AG08395 (cell line): ENCODE measurements at regions not wholly inside any gene's neighbourhood (a gene's known extent, or its start where the extent isn't known, plus 50 kb on each side); places are given as distances from the start of the nearest gene placed in this dataset.

Experiments used
- DNase-seq: peaks from one replicate; pipeline ENCODE4 v3.0.0; 2012; ENCODE audit warnings: mixed read lengths, low spot score

DNA sequence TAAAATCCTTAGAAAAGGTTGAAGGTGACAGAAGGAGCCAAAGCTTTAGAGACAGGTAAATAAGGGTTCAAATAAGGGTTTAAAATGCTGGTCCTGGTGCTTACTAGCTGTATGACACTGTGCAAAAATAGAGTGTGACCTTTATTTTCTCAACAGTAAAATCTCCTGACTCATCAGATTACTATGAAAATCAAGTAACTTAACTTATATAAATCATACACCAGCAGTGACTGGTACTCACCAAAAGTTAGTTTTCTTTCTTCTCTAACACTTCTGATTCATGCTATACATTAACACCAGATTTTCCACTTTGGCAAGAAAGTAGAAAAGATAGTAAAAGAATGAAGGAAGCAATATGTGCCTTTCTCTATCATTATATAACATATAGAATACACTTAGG, 205.9 kb upstream of the GBE1 start:
- DNase-seq = no peak

- DNase-seq = no peak
These were observed 204.3 kb upstream of the GBE1 start for GRCh38 chr3:81965696-81966095.

DNA sequence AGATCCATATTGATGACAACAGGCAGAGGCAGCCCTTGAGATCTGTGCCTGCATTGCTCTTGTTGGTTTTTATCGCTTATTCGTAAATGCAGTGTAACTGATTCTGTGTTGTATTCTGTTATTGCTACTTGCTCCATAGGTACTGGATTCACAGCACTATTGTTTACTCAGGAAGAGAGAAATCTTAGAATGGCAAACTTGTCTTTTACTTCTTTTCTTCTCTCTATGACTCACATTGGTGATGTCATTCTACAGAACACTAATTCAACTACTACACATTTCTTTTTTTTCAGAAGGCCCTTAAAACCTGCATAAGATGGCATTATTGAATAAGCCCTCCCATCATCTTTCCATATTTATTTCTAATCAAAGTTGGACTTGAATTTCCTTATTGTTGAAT, 201.0 kb upstream of the GBE1 start:
- no peak for DNase-seq

GRCh38 chr3:81958972-81959640, 197.7 kb upstream of the GBE1 start:
- no peak for DNase-seq

GRCh38 chr3:81955878-81956277, 194.4 kb upstream of the GBE1 start:
- no peak for DNase-seq

- DNase-seq = no peak
These were observed 191.7 kb upstream of the GBE1 start for GRCh38 chr3:81953111-81953510.

DNA sequence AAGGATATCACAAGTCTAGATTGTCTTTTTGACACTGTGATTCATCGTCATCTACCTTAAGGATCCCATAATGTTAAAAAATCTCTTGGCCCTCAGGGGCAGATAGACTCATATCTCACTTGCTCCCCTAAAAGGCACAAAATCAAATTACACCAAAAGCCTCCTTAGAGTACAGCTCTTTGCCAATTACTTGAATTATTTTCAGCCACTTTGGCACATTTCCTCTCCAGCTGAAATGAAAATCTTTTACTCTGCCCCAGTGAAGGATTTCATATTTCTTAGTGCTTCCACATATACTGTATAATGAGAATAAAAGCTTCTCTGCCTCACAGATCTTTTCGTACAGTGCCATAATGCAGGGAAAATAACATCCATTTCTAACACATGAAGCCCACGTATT, 190.7 kb upstream of the GBE1 start:
- no peak for DNase-seq

GRCh38 chr3:81951636-81952035, 190.2 kb upstream of the GBE1 start:
- DNase-seq = no peak

GRCh38 chr3:81951106-81951505, 189.7 kb upstream of the GBE1 start:
- DNase-seq = no peak

GRCh38 chr3:81947359-81947758, 185.9 kb upstream of the GBE1 start:
- DNase-seq = no peak

- DNase-seq = no peak
These were observed 177.2 kb upstream of the GBE1 start for GRCh38 chr3:81938681-81939080.

- DNase-seq = no peak
These were observed 175.4 kb upstream of the GBE1 start for GRCh38 chr3:81936817-81937216.

DNA sequence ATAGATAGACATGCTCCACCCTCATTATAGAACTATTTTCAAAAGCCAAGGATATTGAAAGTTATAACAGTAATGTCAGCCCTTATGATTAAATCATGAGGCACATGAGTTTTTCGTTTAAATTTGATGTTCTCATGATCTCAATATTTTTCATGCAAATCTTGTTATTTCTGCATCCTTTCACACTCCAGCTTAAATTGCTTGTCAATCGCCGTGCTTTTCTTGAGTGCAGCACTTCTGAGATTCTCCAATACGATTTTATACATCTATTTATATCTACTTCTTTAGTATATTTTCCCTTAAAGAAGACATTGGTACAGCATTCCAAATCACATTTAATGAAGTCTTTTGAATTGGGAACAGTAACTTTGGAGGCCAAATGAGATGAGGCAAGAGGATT, 171.2 kb upstream of the GBE1 start:
- DNase-seq = no peak

DNA sequence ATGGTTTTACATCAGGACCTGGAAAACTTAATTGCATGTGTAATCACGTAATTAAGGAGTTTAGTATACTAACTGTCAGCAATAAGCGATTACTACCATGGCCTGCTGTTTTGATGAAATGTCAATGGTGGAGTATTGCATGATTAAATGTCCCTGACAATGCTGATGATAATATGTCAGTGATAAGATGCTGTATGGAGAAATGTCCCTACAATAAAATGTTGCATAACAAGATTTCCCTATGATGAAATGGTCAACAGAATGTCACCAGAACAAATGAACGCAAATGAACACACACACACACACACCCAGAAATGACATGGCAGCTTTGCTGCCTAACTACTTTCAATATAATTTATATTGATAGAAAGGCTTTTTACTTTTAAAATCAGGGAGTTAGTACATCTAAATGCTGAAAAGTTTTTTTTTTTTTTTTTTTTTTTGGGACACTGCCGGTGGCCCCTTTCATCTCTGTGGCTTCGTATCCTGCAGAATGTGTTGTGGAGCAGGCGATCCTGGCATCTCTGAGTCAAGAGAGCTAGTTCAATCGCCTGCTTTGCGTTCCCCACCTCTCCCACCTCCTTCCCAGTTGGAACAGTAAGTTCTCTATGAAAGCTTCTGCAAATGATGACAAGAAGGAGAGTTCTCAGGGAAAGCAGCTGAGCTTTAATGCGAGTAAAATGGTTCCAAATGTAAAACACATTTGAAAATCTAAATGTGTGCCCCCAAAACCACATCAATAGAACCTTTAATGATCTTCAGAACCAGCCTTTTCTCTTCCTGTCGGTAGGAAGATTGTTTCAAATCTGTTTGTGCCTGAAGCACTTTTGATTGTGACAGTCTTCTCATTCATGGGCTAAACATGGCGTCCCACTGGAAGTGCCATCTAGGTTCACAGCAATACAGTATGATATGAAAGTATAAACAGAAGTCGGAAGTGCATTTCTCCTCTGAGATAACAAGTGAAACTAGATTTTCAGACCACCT, 170.1 kb upstream of the GBE1 start:
- no peak for DNase-seq

DNA sequence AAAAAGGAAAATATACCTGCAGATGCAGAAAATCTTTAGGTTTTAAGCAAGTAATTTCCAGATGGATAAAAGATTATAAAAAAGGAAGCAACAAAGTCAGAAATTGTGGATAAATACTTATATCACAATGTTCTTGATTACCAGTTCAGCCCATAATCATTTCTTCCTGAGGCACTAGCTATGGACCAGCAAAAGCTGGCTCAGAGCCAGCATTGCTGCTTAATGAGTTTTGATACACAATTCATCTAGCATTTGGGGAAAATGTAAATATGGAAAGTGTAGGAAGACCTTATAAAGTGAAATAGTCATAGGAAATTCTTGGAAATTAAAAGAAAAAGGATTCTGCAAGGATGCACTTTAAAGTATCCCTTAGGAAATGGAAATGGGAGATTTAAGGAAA, 168.3 kb upstream of the GBE1 start:
- DNase-seq = no peak

DNA sequence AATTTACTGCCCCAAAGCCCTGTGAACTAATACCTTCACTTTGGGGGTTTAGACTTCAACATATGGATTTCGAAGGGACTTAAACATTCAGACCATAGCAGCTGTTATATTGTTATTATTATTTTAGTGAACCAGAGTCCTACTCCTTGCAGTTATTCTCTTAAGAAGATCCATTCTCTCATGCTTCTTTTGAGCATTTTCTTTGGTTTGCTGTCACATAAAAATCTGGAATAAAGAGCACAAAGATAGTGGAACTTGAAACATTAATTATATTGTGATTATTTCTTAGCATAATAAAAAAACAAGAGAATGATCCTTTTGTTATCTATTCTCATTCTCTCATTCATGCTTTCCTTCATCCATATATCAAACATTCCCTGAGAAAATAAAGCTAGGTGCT, 166.4 kb upstream of the GBE1 start:
- no peak for DNase-seq

DNA sequence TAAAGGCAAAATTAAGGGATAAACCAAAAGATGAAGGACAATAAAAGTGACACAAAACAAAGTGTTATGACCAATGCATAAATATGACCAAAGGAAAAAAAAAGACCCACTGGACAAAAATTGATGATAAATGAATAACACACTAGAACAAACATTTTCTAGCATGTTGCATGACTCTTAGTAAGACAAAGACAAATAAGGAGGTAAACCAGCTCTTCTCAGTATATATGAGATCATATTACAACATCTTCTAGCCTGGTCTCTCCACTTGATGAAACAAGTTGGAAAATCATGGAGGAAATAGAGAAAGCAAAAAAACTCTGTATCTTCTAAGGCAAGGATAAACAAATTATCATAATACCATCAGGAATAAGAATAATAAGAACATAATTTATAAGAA, 163.9 kb upstream of the GBE1 start:
- DNase-seq = no peak

DNA sequence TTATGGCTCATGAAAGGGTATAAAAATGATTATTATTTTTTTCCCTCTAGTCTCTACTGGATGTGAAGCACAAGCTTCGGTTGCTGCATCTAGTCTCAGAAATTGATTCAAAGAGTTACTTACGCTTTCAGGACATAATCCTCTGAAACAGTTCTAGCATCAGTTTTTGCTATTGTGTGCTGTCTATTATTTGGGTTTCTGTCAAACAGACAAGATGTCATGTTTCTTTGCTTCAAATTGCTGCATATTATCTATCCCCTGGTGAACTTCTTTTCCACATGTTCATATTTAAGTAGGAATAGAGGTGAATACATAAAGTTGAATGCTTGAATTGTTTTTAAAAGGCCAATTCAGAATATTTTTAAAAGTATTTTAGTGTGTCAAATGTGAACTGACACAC, 161.6 kb upstream of the GBE1 start:
- DNase-seq = no peak

DNA sequence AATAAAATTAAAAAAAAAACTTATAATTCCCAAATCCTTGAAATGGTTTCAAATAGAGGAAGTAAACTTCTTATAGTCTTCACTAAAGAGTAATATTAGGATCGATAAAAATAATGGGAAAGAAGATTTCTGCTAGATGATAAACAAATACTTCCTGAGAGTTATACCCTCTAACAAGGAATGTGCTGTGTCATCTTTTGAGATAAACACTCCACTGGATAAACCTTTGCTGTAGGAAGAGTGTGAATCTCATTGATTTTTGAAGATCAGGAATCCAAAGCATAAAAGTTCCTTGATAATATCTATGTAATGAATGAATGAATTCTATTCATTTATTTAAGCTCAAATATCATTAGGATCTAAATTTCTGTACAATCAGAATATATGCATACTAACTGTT, 161.0 kb upstream of the GBE1 start:
- DNase-seq = no peak

GRCh38 chr3:81920816-81921215, 159.4 kb upstream of the GBE1 start:
- no peak for DNase-seq

- no peak for DNase-seq
These were observed 155.4 kb upstream of the GBE1 start for GRCh38 chr3:81916890-81917289.

- no peak for DNase-seq
These were observed 152.6 kb upstream of the GBE1 start for GRCh38 chr3:81913886-81914663.

GRCh38 chr3:81911221-81911620, 149.8 kb upstream of the GBE1 start:
- DNase-seq = no peak
